ENCODE measurements at regions not wholly inside any gene's neighbourhood (a gene's known extent, or its start where the extent isn't known, plus 50 kb on each side); places are given as distances from the start of the nearest gene placed in this dataset.

DNA sequence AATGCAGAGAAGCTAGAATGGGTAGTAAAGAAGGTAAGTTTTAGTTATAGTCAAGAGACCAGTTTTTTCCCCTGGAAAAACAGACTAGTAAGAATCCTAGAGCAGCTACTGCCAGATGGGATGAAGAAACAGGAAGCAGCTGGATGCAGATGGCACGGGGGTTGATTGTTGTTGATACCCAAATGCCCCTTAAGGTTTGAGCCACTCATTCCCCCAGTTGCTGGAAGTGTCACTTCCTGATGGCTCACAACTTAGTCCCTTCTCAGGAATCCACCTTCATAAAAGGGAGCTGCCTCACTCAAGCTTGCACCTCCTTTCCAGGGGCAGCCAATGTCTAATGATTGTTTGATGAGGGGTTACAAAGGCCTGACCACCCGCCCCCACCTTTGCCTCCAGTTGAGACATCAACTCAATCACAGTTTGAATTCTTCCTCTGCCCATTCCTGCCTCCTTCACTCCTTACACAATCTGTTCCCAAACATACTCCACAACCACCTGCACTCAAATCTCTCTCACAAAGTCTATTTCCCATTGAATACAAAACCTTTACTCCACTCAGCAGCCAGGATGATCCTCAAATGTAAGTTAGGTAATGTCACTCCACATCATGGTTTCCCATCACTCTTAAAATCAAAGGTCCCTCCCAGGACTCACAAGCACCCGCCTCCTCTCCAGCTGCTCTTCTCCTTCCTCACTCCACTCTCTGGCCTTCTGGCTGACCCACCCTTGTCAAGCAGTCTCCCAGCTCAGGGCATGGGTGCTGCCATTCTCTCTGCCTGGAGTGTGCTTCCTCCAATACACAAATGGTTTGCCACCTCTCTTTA, 450.1 kb upstream of the THBS1 start:
- TF ChIP-seq, protein P1, sequence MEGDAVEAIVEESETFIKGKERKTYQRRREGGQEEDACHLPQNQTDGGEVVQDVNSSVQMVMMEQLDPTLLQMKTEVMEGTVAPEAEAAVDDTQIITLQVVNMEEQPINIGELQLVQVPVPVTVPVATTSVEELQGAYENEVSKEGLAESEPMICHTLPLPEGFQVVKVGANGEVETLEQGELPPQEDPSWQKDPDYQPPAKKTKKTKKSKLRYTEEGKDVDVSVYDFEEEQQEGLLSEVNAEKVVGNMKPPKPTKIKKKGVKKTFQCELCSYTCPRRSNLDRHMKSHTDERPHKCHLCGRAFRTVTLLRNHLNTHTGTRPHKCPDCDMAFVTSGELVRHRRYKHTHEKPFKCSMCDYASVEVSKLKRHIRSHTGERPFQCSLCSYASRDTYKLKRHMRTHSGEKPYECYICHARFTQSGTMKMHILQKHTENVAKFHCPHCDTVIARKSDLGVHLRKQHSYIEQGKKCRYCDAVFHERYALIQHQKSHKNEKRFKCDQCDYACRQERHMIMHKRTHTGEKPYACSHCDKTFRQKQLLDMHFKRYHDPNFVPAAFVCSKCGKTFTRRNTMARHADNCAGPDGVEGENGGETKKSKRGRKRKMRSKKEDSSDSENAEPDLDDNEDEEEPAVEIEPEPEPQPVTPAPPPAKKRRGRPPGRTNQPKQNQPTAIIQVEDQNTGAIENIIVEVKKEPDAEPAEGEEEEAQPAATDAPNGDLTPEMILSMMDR (IDR thresholded peaks at IDR 0.05; ENCODE audit: low read depth, low read length) = no peak
- no peak overlapping the region for H3K4me3 ChIP-seq (ENCODE audit: low read depth, low read length)

DNA sequence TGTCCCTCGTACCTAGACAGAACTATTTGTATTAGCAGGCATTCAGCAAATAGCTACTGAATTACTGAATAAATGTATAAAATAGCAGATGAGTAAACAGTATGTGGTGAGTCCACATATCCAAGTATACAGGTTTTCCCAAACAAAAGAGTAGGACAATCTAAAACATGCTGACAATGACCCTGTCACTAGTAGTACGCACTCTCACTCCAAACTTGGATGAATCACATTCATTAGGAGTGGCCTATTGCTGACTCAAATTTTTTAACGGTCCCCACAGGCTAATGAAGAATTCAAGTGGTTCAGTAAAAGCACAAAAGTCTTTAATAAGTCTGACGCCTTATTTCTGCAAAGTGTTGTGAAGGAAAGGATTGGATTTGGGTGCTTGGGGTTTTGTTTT, 449.3 kb upstream of the THBS1 start:
- TF ChIP-seq, protein P1 (IDR thresholded peaks at IDR 0.05; ENCODE audit: low read depth, low read length) = no peak
- H3K4me3 ChIP-seq (ENCODE audit: low read depth, low read length) = no peak overlapping the region

DNA sequence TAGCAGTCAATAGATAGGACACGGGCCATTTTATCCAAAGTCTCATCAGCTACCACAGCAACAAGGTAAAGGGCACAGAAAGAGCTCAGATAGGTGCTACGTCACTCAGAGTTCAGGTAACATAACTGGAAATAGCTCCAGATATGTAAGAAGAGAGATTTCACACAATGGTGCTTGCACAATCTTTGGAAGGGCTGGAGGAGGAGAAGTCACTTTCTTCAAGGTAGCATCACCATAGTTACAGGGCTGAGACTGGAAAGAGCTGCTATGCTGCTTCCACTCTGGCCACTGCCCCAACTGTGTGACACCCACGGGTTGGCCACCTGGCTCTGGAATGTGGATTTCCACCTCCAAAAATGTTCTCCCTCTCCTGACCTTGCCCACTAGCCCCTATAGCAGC, 448.8 kb upstream of the THBS1 start:
- H3K4me3 ChIP-seq (ENCODE audit: low read depth, low read length) = no peak overlapping the region
- TF ChIP-seq, protein P1 (IDR thresholded peaks at IDR 0.05; ENCODE audit: low read depth, low read length) = no peak

DNA sequence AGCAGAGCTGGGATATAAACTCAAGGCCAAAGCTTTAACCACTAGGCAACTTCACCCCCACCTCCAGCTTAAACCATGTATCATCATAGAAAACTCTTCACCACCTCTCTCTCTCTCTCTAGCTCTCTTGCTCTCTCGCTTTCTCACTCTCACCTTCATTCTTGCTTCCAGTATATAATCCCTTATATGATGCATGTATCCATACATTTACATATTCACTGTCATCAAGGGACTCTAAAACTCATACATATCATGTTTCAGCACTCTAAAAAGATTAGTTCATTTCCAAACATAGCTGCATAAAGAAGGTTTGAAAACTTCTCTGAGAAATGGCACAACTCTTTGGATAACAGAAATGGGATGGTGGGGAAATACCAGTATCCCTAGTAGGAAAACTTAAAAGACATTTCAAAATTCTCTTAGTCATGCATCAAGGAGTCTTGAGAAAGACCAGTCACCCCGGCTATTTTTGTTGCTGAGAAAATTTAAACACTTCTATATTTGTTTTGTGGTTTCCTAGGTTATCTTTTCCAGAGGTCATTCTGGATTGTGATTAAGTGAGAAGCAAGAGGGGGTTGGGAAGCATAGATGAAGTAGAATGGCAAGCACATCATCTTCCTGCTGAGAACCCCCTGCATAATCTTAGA, 447.8 kb upstream of the THBS1 start:
- TF ChIP-seq, protein P1 (IDR thresholded peaks at IDR 0.05; ENCODE audit: low read depth, low read length) = no peak
- H3K4me3 ChIP-seq (ENCODE audit: low read depth, low read length) = no peak overlapping the region

DNA sequence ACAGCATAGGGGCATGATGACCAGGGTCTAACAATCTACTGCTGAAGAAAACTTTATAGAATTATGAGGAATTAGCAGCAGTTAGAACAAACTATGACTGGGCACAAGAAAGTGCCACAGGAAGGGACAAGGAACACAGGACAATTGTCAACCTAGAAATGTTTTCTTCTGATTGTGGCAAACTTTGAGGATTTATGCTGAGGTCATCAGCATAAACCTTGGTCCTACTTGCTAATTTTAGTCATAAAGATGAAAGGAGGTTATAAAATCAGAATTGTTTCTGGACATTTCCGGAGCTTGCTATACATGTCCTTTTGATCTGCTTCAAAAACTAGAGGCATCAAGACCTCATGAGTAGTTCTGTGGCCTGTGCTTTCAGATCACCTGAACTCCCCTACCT, 446.6 kb upstream of the THBS1 start:
- TF ChIP-seq, protein P1 (IDR thresholded peaks at IDR 0.05; ENCODE audit: low read depth, low read length) = no peak
- H3K4me3 ChIP-seq (ENCODE audit: low read depth, low read length) = no peak overlapping the region

DNA sequence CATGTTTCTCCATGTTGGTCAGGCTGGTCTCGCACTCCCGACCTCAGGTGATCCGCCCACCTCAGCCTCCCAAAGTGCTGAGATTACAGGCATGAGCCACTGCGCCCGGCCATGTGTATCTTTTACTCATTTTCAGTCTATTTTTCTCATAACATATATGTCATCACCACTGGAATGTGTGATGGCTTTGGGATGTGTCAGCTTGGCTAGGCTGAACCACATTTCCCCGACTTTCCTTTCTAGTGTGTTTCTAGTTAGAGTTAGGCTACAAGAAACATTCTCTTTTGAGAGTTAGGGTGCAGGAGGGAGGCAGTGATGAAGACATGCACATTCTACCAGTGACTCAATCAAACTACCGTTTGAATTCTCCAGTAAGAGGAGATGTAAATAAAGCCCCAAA, 444.9 kb upstream of the THBS1 start:
- no peak overlapping the region for H3K4me3 ChIP-seq (ENCODE audit: low read depth, low read length)
- TF ChIP-seq, protein P1 (IDR thresholded peaks at IDR 0.05; ENCODE audit: low read depth, low read length) = no peak

DNA sequence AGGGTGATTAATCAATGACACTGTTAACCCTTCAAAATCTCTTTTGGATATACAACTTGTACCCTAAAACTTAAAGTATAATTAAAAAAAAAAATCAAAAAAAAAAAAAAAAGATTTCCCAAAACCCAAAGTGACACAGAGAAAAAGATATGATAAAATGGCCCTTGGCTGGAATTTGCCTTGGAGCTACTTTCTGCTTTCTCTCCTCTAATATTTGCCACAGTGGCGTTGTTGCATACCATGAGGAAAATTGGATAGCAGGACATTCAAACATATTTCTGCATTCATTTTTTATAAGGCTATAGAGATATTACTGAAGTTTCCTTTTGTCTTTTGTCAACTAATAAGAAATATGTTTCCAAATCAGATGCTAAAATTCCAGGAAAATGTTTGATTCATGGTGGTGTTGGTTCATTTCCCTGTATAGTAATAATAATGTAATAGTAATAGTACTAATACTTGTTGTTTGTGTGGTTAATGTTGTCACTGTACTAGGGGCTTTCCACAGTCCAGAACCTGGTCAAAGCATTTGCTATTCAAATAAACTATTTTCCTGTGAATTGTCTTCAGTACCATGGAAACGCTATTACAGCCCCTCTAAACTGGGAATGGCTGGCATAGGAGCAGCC, 441.3 kb upstream of the THBS1 start:
- TF ChIP-seq, protein P1 (IDR thresholded peaks at IDR 0.05; ENCODE audit: low read depth, low read length) = no peak
- H3K4me3 ChIP-seq (ENCODE audit: low read depth, low read length) = no peak overlapping the region

Measured in WI38 (cell line).